Lung (tissue), 11 donors: ENCODE measurements at regions not wholly inside any gene's neighbourhood (a gene's known extent, or its start where the extent isn't known, plus 50 kb on each side); places are given as distances from the start of the nearest gene placed in this dataset.

Experiments used
- ATAC-seq: fragments of 200-7000 bp; cut with Tn5 transposase; one replicate; pipeline ENCODE4 v1.9.1; 2020; ENCODE audit warnings: moderate number of reproducible peaks; ENCODE audit not compliant: insufficient read depth, low FRiP score
- DNase-seq, 3 donors: peaks; one replicate each; pipeline ENCODE4 v3.0.0-alpha.2; 2013 to 2017
- H3K27ac ChIP-seq, 2 donors: one replicate each; pipeline ENCODE4 v1.5.1; 2013; ENCODE audit warnings: mild to moderate bottlenecking in 2 of 2, moderate library complexity in 2 of 2, control low read depth in 1 of 2, inconsistent platforms in 1 of 2, low read depth in 1 of 2, low read length in 1 of 2
- H3K27me3 ChIP-seq, 3 donors: one replicate each; pipeline ENCODE4 v1.5.1; 2013; ENCODE audit warnings: low read length in 2 of 3; ENCODE audit not compliant: control insufficient read depth in 3 of 3, insufficient read depth in 3 of 3
- H3K36me3 ChIP-seq, 4 donors: one replicate each; pipeline ENCODE4 v1.5.1; 2013; ENCODE audit warnings: low read length in 4 of 4, mild to moderate bottlenecking in 1 of 4, moderate library complexity in 1 of 4; ENCODE audit not compliant: control insufficient read depth in 4 of 4, insufficient read depth in 4 of 4
- H3K4me1 ChIP-seq, 5 donors: one replicate each; pipeline ENCODE4 v1.5.1; 2013; ENCODE audit warnings: low read length in 5 of 5, mild to moderate bottlenecking in 2 of 5, moderate library complexity in 1 of 5; ENCODE audit not compliant: control insufficient read depth in 5 of 5, insufficient read depth in 5 of 5
- H3K4me3 ChIP-seq: one replicate; pipeline ENCODE4 v1.5.1; 2013; ENCODE audit warnings: mild to moderate bottlenecking, control low read depth, moderate library complexity
- H3K9ac ChIP-seq, 2 donors: one replicate each; pipeline ENCODE4 v1.5.1; 2013; ENCODE audit warnings: low read length in 2 of 2, control low read depth in 1 of 2; ENCODE audit not compliant: insufficient read depth in 1 of 2
- H3K9me3 ChIP-seq, 4 donors: one replicate each; pipeline ENCODE4 v1.5.1; 2013; ENCODE audit warnings: low read length in 3 of 4, mild to moderate bottlenecking in 1 of 4, moderate library complexity in 1 of 4; ENCODE audit not compliant: control insufficient read depth in 4 of 4, insufficient read depth in 3 of 4
- CTCF ChIP-seq: IDR thresholded peaks from 2 replicates; pipeline ENCODE4 v1.5.1; 2012; ENCODE audit warnings: mild to moderate bottlenecking; ENCODE audit errors: control extremely low read depth, extremely low read depth
- WGBS, 2 donors: extraction: QIAGEN DNeasy Blood & Tissue Kit; methylation state at CpG; one replicate each; pipeline ENCODE4 v1.1.7; 2013; 5-methylcytosine and 5-hydroxymethylcytosine counted together
- donor health status: control.
- donor health status: control.
- donor health status: Bipolar disorder and iron deficiency.
- donor health status: healthy.
- donor health status: DM: yes; HTN: yes; CAD: no.

- no peak for TF ChIP-seq CTCF
- H3K4me1 ChIP-seq = no peaks in the 10 kb centered on the region
- H3K9me3 ChIP-seq = peaks cover 0 to under 1% (median 0%) of the 10 kb centered on the region in 4 donors
- H3K9ac ChIP-seq = no peak overlapping the region
- 75 to 79% methylated on average over 8 of the region's 8 CpGs for WGBS, 2 donors
- ATAC-seq (no peak), DNase-seq (no peak)
- no peak overlapping the region for H3K4me3 ChIP-seq
- peaks cover 0 to 16% (median 10%) of the 10 kb centered on the region in 3 donors for H3K27me3 ChIP-seq
- H3K36me3 ChIP-seq = no peaks in the 10 kb centered on the region
- no peak overlapping the region for H3K27ac ChIP-seq
These were observed 379.6 kb downstream of the MTX2 start for GRCh38 chr2:176648700-176649297.

- H3K4me1 ChIP-seq = no peaks in the 10 kb centered on the region
- ATAC-seq = no peak
- no peak for TF ChIP-seq CTCF
- peaks cover 0 to 9% (median 0%) of the 10 kb centered on the region in 3 donors for H3K27me3 ChIP-seq
- no peaks in the 10 kb centered on the region for H3K9me3 ChIP-seq
- no peak overlapping the region for H3K9ac ChIP-seq
- DNase-seq = no peak
- H3K4me3 ChIP-seq = no peak overlapping the region
- H3K36me3 ChIP-seq = no peaks in the 10 kb centered on the region
- 86 to 89% methylated on average over 4 of the region's 4 CpGs for WGBS, 2 donors
- no peak overlapping the region for H3K27ac ChIP-seq
These were observed 381.0 kb downstream of the MTX2 start for GRCh38 chr2:176650104-176650837.

GRCh38 chr2:176650838-176651555 is 381.8 kb downstream of the MTX2 start:
- H3K27ac ChIP-seq = no peak overlapping the region
- no peak for TF ChIP-seq CTCF
- H3K9me3 ChIP-seq = no peaks in the 10 kb centered on the region
- DNase-seq (no peak), ATAC-seq (no peak)
- H3K36me3 ChIP-seq = no peaks in the 10 kb centered on the region
- peaks cover 0 to 3% (median 0%) of the 10 kb centered on the region in 3 donors for H3K27me3 ChIP-seq
- 81 to 89% methylated on average over 13 of the region's 13 CpGs for WGBS, 2 donors
- H3K4me1 ChIP-seq = no peaks in the 10 kb centered on the region
- no peak overlapping the region for H3K4me3 ChIP-seq
- no peak overlapping the region for H3K9ac ChIP-seq
